ENCODE measurements at regions not wholly inside any gene's neighbourhood (a gene's known extent, or its start where the extent isn't known, plus 50 kb on each side); places are given as distances from the start of the nearest gene placed in this dataset.
"Not testable (repeated sequence)": the region's sequence is repeated elsewhere in the genome, so short reads cannot be mapped to it uniquely, and the experiment has no call there.

DNA sequence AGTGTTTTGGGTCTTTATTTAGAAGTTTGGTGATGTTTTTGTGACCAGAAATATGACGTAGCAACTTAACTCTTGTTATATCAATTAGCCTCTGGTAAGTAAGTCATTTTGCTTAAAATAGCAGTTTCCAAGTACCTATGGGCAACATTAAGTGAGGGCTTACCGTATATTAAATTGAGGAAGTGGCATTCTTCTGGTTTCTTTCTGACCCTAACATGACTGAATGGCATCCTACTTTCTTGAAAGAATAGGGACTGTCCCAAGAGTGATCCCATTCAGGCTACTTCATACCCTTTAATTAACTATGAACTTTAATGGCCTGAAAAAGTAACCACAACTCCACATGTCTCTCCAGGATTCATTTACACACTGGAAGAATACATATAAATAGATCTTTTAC, 106.6 kb downstream of the MZT1 start:
- no peak for TF ChIP-seq EZH2phosphoT487 (IDR thresholded peaks at IDR 0.05)
- TF ChIP-seq EZH2 (IDR thresholded peaks at IDR 0.05): no peak
- TF ChIP-seq, protein P1, sequence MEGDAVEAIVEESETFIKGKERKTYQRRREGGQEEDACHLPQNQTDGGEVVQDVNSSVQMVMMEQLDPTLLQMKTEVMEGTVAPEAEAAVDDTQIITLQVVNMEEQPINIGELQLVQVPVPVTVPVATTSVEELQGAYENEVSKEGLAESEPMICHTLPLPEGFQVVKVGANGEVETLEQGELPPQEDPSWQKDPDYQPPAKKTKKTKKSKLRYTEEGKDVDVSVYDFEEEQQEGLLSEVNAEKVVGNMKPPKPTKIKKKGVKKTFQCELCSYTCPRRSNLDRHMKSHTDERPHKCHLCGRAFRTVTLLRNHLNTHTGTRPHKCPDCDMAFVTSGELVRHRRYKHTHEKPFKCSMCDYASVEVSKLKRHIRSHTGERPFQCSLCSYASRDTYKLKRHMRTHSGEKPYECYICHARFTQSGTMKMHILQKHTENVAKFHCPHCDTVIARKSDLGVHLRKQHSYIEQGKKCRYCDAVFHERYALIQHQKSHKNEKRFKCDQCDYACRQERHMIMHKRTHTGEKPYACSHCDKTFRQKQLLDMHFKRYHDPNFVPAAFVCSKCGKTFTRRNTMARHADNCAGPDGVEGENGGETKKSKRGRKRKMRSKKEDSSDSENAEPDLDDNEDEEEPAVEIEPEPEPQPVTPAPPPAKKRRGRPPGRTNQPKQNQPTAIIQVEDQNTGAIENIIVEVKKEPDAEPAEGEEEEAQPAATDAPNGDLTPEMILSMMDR (IDR thresholded peaks at IDR 0.05): no peak

DNA sequence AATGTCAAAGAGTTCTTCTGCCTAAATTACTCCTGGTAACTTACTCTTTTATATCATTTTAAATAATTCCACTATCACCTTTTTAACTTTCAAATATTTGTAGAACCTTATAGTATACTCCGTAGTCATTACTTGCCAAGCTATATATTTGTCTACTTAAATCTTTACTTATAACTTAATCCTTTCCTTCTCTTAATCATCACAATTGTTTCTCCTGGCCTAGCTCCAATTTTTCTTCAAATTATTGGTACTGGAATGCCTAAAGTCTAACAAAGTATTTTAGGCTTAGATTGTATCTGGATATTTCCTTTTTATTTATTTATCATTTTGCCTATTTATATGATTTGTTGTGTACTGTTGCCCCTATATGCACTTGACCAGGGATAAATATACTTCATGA, 109.5 kb downstream of the MZT1 start:
- no peaks in the 10 kb centered on the region for H3F3A ChIP-seq (ENCODE audit: low read depth)
- H3K27ac ChIP-seq: no peak overlapping the region
- no peaks in the 10 kb centered on the region for H4K20me1 ChIP-seq (ENCODE audit: low read depth)
- no peaks in the 10 kb centered on the region for H3K36me3 Mint-ChIP-seq
- H3K4me3 Mint-ChIP-seq: no peak overlapping the region
- H3K9ac ChIP-seq: no peak overlapping the region
- no peak overlapping the region for H3K4me2 ChIP-seq
- no peak overlapping the region for H2AFZ ChIP-seq (replicated peaks)
- H3K9me3 Mint-ChIP-seq: no peaks in the 10 kb centered on the region
- no peak for DNase-seq (ENCODE audit: low spot score)
- H3K27me3 Mint-ChIP-seq (ENCODE audit: insufficient read depth, low read depth): no peaks in the 10 kb centered on the region
- H3K4me1 Mint-ChIP-seq: no peaks in the 10 kb centered on the region
- no peaks in the 10 kb centered on the region for H3K9me3 ChIP-seq (ENCODE audit: low read depth)
- no peak overlapping the region for H3K4me3 ChIP-seq
- TF ChIP-seq EZH2phosphoT487 (IDR thresholded peaks at IDR 0.05): no peak
- TF ChIP-seq EZH2 (IDR thresholded peaks at IDR 0.05): no peak
- TF ChIP-seq, protein P1 (IDR thresholded peaks at IDR 0.05): no peak
- H3K27me3 ChIP-seq: no peaks in the 10 kb centered on the region
- H3K36me3 ChIP-seq: no peaks in the 10 kb centered on the region
- H3K79me2 ChIP-seq (ENCODE audit: low read depth): no peaks in the 10 kb centered on the region
- H3K27ac Mint-ChIP-seq: no peak overlapping the region
- H3K4me1 ChIP-seq: peaks cover 6% of the 10 kb centered on the region

More for the DNA sequence above, 106.6 kb downstream of the MZT1 start:
- Mint-ChIP-seq H3K27ac (no peak overlapping the region), H3K4me1 (peaks cover 3% of the 10 kb centered on the region), H3K36me3 (no peaks in the 10 kb centered on the region), H3K27me3 (ENCODE audit: insufficient read depth, low read depth) (no peaks in the 10 kb centered on the region), H3K9me3 (peaks cover 2% of the 10 kb centered on the region), H3K4me3 (no peak overlapping the region)
- peaks cover 6% of the 10 kb centered on the region for H3K4me1 ChIP-seq
- H3K9me3 ChIP-seq (ENCODE audit: low read depth): no peaks in the 10 kb centered on the region
- H3K4me2 ChIP-seq: no peak overlapping the region
- H3K36me3 ChIP-seq: no peaks in the 10 kb centered on the region
- no peak overlapping the region for H3K9ac ChIP-seq
- H2AFZ ChIP-seq (replicated peaks): no peak overlapping the region
- DNase-seq (ENCODE audit: low spot score): no peak
- H3K4me3 ChIP-seq: no peak overlapping the region
- no peaks in the 10 kb centered on the region for H3K27me3 ChIP-seq
- H3F3A ChIP-seq (ENCODE audit: low read depth): no peaks in the 10 kb centered on the region
- no peaks in the 10 kb centered on the region for H4K20me1 ChIP-seq (ENCODE audit: low read depth)
- no peak overlapping the region for H3K27ac ChIP-seq
- no peaks in the 10 kb centered on the region for H3K79me2 ChIP-seq (ENCODE audit: low read depth)

- Mint-ChIP-seq H3K9me3 (no peaks in the 10 kb centered on the region), H3K36me3 (no peaks in the 10 kb centered on the region), H3K27ac (no peak overlapping the region), H3K27me3 (ENCODE audit: insufficient read depth, low read depth) (no peaks in the 10 kb centered on the region), H3K4me1 (no peaks in the 10 kb centered on the region), H3K4me3 (no peak overlapping the region)
- no peak for DNase-seq (ENCODE audit: low spot score)
- H2AFZ ChIP-seq (replicated peaks): no peak overlapping the region
- TF ChIP-seq EZH2phosphoT487 (IDR thresholded peaks at IDR 0.05): no peak
- TF ChIP-seq, protein P1 (IDR thresholded peaks at IDR 0.05): no peak
- no peak for TF ChIP-seq EZH2 (IDR thresholded peaks at IDR 0.05)
- H3F3A ChIP-seq (ENCODE audit: low read depth): no peaks in the 10 kb centered on the region
- H3K36me3 ChIP-seq: no peaks in the 10 kb centered on the region
- H3K27me3 ChIP-seq: no peaks in the 10 kb centered on the region
- no peaks in the 10 kb centered on the region for H3K79me2 ChIP-seq (ENCODE audit: low read depth)
- no peak overlapping the region for H3K27ac ChIP-seq
- H4K20me1 ChIP-seq (ENCODE audit: low read depth): no peaks in the 10 kb centered on the region
- no peak overlapping the region for H3K4me2 ChIP-seq
- no peak overlapping the region for H3K4me3 ChIP-seq
- no peak overlapping the region for H3K9ac ChIP-seq
- peaks cover 6% of the 10 kb centered on the region for H3K4me1 ChIP-seq
- no peaks in the 10 kb centered on the region for H3K9me3 ChIP-seq (ENCODE audit: low read depth)
These were observed 110.2 kb downstream of the MZT1 start for GRCh38 chr13:72617186-72617585.

GRCh38 chr13:72610251-72610891, 117.1 kb downstream of the MZT1 start:
- H4K20me1 ChIP-seq (ENCODE audit: low read depth); H3K4me1 Mint-ChIP-seq; H3K27ac ChIP-seq; H3K4me3 ChIP-seq; H3F3A ChIP-seq (ENCODE audit: low read depth); H3K9ac ChIP-seq; H3K36me3 ChIP-seq; H2AFZ ChIP-seq (replicated peaks); H3K27me3 ChIP-seq; H3K27me3 Mint-ChIP-seq (ENCODE audit: insufficient read depth, low read depth); H3K27ac Mint-ChIP-seq; H3K4me3 Mint-ChIP-seq; H3K9me3 Mint-ChIP-seq; H3K9me3 ChIP-seq (ENCODE audit: low read depth); DNase-seq (ENCODE audit: low spot score); H3K36me3 Mint-ChIP-seq; H3K4me1 ChIP-seq; H3K79me2 ChIP-seq (ENCODE audit: low read depth); H3K4me2 ChIP-seq: not testable (repeated sequence)
